H54 (cell line): ENCODE measurements at regions not wholly inside any gene's neighbourhood (a gene's known extent, or its start where the extent isn't known, plus 50 kb on each side); places are given as distances from the start of the nearest gene placed in this dataset.
"Not testable (repeated sequence)": the region's sequence is repeated elsewhere in the genome, so short reads cannot be mapped to it uniquely, and the experiment has no call there.

Experiments used
- DNase-seq: peaks from one replicate; pipeline ENCODE4 v3.0.0; 2011; ENCODE audit warnings: low spot score, mixed read lengths; ENCODE audit not compliant: insufficient read length
- FAIRE-seq: peaks from 3 replicates; lab custom pipeline; 2011; peaks lifted over from hg19 to GRCh38; lab: Jason Lieb, UNC
- POLR2A ChIP-seq: IDR thresholded peaks from 2 replicates; pipeline ENCODE4 v1.6.1; 2011; ENCODE audit warnings: low read depth, mild to moderate bottlenecking, low read length

GRCh38 chr2:16025876-16026640, 85.7 kb downstream of the MYCN start:
- no peak for TF ChIP-seq POLR2A
- no peak for FAIRE-seq
- DNase-seq: no peak

- DNase-seq (no peak), FAIRE-seq (no peak)
- TF ChIP-seq POLR2A: no peak
Observed at GRCh38 chr2:16025211-16025875, 85.0 kb downstream of the MYCN start.

- not testable (repeated sequence) for DNase-seq, FAIRE-seq
Observed at GRCh38 chr2:16024628-16025027, 84.3 kb downstream of the MYCN start.

GRCh38 chr2:16023506-16024360, 83.4 kb downstream of the MYCN start:
- no peak for DNase-seq
- TF ChIP-seq POLR2A: no peak
- no peak for FAIRE-seq

GRCh38 chr2:16022548-16023240, 82.3 kb downstream of the MYCN start:
- TF ChIP-seq POLR2A: no peak
- DNase-seq (no peak), FAIRE-seq (no peak)

GRCh38 chr2:16021611-16022363, 81.4 kb downstream of the MYCN start:
- TF ChIP-seq POLR2A: no peak
- DNase-seq (no peak), FAIRE-seq (no peak)

GRCh38 chr2:16020389-16021008, 80.1 kb downstream of the MYCN start:
- no peak for DNase-seq
- no peak for FAIRE-seq
- no peak for TF ChIP-seq POLR2A

GRCh38 chr2:16019617-16020351, 79.4 kb downstream of the MYCN start:
- DNase-seq (no peak), FAIRE-seq (no peak)
- TF ChIP-seq POLR2A: no peak

- DNase-seq: no peak
- no peak for FAIRE-seq
- no peak for TF ChIP-seq POLR2A
Observed at GRCh38 chr2:16019060-16019480, 78.7 kb downstream of the MYCN start.

- no peak for FAIRE-seq
- DNase-seq: no peak
Observed at GRCh38 chr2:16018277-16019059, 78.1 kb downstream of the MYCN start.

GRCh38 chr2:16016282-16016681, 75.9 kb downstream of the MYCN start:
- DNase-seq (no peak), FAIRE-seq (no peak)
- no peak for TF ChIP-seq POLR2A

More at GRCh38 chr2:16018277-16019059, 78.1 kb downstream of the MYCN start:
- no peak for TF ChIP-seq POLR2A
